ENCODE measurements at regions not wholly inside any gene's neighbourhood (a gene's known extent, or its start where the extent isn't known, plus 50 kb on each side); places are given as distances from the start of the nearest gene placed in this dataset.

DNA sequence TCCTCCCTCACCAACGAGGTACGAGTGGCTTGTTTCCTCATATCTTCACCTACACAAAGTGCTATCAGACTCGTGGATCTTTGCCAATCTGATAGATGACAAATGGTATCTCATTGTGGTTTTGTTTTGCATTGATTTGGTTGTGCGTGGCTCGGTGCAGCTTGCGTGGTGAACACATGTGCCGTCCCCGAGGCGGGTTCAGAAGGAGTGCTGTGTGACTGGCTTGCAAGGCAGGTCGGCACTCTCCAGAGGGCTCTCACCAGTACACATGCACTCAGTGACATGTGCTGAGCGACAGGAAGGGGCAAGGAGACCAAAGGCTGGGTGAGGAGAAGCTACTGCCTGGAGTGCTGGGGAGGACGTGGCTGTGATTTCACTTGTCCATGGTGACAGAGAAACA lies 95.3 kb upstream of the PITX1 start:
- Histone ChIP-seq H3K36me3 (no peaks in the 10 kb centered on the region), H3K27me3 (no peaks in the 10 kb centered on the region), H3K9me3 (no peaks in the 10 kb centered on the region), H3K4me3 (no peak overlapping the region), H3K4me1 (peaks cover 0 to 11% (median 5%) of the 10 kb centered on the region in 4 donors), H3K27ac (no peak overlapping the region)
- TF ChIP-seq EP300 (IDR thresholded peaks at IDR 0.05): no peak
- TF ChIP-seq POLR2A (IDR thresholded peaks at IDR 0.05): no peak
- TF ChIP-seq CTCF (IDR thresholded peaks at IDR 0.05): no peak
- TF ChIP-seq POLR2AphosphoS5 (IDR thresholded peaks at IDR 0.05): no peak
- WGBS, 2 donors: 14 to 37% methylated on average over 12 of the region's 12 CpGs
- no peak for DNase-seq
- intact Hi-C loops (cut with DNase I): no loop called here

DNA sequence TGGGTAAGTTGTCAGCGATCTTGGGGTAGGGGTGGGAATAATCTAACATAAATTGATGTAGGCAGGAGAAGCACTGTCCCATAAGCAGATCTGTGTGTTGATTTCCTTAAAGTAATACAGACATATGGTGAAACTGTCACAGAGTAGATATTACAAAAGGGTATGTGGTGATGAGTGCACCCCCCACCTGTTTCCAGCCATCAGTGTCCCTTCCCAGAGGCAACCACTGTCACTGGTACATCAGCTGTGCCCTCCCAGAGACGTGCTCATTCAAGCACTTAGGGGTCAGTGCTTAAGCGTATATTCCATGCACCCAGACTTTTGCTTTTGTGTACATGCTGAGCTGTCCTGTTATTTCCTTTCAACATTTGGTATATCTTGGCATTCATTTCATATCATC lies 94.3 kb upstream of the PITX1 start:
- Histone ChIP-seq H3K9me3 (no peaks in the 10 kb centered on the region), H3K27me3 (no peaks in the 10 kb centered on the region), H3K27ac (no peak overlapping the region), H3K36me3 (no peaks in the 10 kb centered on the region), H3K4me1 (peaks cover 0 to 11% (median 5%) of the 10 kb centered on the region in 4 donors), H3K4me3 (no peak overlapping the region)
- DNase-seq: no peak
- WGBS, 2 donors: 83 to 91% methylated on average over 3 of the region's 3 CpGs
- TF ChIP-seq POLR2A (IDR thresholded peaks at IDR 0.05) (no peak), POLR2AphosphoS5 (IDR thresholded peaks at IDR 0.05) (no peak), EP300 (IDR thresholded peaks at IDR 0.05) (no peak)
- intact Hi-C loops (cut with DNase I): no loop called here

- Histone ChIP-seq H3K27ac (no peak overlapping the region), H3K9me3 (no peaks in the 10 kb centered on the region), H3K27me3 (no peaks in the 10 kb centered on the region), H3K36me3 (no peaks in the 10 kb centered on the region), H3K4me3 (no peak overlapping the region), H3K4me1 (peaks cover 0 to 11% (median 5%) of the 10 kb centered on the region in 4 donors)
- DNase-seq: no peak
- 38 to 63% methylated on average over 11 of the region's 11 CpGs for WGBS, 2 donors
- no peak for TF ChIP-seq EP300 (IDR thresholded peaks at IDR 0.05)
- no peak for TF ChIP-seq POLR2A (IDR thresholded peaks at IDR 0.05)
- TF ChIP-seq POLR2AphosphoS5 (IDR thresholded peaks at IDR 0.05): no peak
- intact Hi-C loops (cut with DNase I): no loop called here
Observed at GRCh38 chr5:135127439-135128240, 93.6 kb upstream of the PITX1 start.

DNA sequence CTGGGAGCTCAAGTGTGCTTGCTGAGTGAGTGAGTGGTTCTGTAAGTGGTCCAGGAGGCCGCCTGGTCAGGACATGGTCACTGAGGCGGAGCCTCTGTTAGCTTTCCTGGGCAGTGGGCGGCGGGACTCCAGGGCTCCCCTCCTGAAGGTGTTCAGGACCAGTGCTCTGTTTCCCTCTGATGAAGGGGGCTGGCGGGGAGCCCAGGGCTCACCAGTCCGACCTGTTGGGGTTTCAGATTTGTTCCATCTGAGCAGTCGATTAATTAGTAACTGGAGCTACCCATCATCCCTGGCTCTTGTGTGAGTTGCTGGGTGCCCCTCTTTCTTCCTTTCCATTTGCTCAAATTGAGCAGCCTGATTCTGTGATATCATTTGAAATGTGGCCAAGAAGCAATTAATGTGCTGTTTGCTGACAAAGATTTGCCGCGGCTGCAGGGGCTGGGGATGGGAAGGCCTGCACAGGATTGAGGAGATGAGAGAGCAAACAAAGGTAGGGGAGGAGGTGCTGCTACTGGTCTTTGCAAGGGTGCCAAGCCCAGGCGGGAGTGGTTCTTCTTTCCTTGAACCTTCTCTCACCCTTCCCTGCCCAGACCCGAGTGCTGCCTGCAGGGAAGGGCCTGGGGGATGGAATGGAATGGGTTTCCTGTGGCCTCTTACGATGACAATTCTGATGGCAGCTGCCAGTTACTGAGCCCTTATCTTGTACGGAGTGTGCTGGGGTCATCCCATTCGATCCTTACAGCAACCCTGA lies 92.8 kb upstream of the PITX1 start:
- no peaks in the 10 kb centered on the region for H3K36me3 ChIP-seq
- H3K4me3 ChIP-seq: no peak overlapping the region
- H3K9me3 ChIP-seq: no peaks in the 10 kb centered on the region
- peaks cover 0 to 5% (median 2%) of the 10 kb centered on the region in 4 donors for H3K4me1 ChIP-seq
- intact Hi-C loops (cut with DNase I): no loop called here
- TF ChIP-seq EP300 (IDR thresholded peaks at IDR 0.05) (no peak), POLR2AphosphoS5 (IDR thresholded peaks at IDR 0.05) (no peak), CTCF (IDR thresholded peaks at IDR 0.05) (no peak), POLR2A (IDR thresholded peaks at IDR 0.05) (no peak)
- H3K27me3 ChIP-seq: no peaks in the 10 kb centered on the region
- H3K27ac ChIP-seq: no peak overlapping the region
- 32 to 63% methylated on average over 14 of the region's 14 CpGs for WGBS, 2 donors
- no peak for DNase-seq

DNA sequence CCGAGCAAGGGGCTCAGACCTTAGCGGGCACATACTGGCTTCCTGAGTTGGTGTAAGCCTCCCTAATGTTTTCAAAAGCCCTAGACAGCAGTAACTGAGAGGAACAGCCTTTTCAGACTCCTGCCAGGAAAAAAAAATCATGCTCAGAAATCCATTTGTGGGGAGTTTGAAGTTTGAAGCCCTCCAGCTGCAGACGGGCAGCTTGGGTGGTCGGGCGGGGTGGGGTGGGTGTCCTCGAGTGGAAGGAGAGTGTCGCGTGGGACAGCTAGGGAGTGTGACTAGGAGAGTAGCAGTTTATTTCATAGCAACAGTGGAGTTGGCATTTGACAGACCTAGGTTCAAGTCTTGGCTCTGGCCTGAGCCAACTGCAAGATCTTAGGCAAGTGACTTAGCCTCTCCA lies 90.7 kb upstream of the PITX1 start:
- whole genome bisulfite sequencing, 2 donors: 68 to 81% methylated on average over 8 of the region's 8 CpGs
- Histone ChIP-seq H3K27me3 (no peaks in the 10 kb centered on the region), H3K36me3 (no peaks in the 10 kb centered on the region), H3K4me1 (no peaks in the 10 kb centered on the region), H3K27ac (no peak overlapping the region), H3K4me3 (no peak overlapping the region), H3K9me3 (no peaks in the 10 kb centered on the region)
- intact Hi-C loops (cut with DNase I): no loop called here
- TF ChIP-seq EP300 (IDR thresholded peaks at IDR 0.05) (no peak), POLR2AphosphoS5 (IDR thresholded peaks at IDR 0.05) (no peak), POLR2A (IDR thresholded peaks at IDR 0.05) (no peak)
- no peak for DNase-seq

- TF ChIP-seq EP300 (IDR thresholded peaks at IDR 0.05) (no peak), POLR2A (IDR thresholded peaks at IDR 0.05) (no peak), POLR2AphosphoS5 (IDR thresholded peaks at IDR 0.05) (no peak), CTCF (IDR thresholded peaks at IDR 0.05) (no peak)
- H3K27ac ChIP-seq: no peak overlapping the region
- no peak for DNase-seq
- intact Hi-C loops (cut with DNase I): no loop called here
- H3K36me3 ChIP-seq: no peaks in the 10 kb centered on the region
- no peak overlapping the region for H3K4me3 ChIP-seq
- no peaks in the 10 kb centered on the region for H3K9me3 ChIP-seq
- 64 to 68% methylated on average over 4 of the region's 4 CpGs for WGBS, 2 donors
- no peaks in the 10 kb centered on the region for H3K27me3 ChIP-seq
- no peaks in the 10 kb centered on the region for H3K4me1 ChIP-seq
Observed at GRCh38 chr5:135124128-135124527, 90.1 kb upstream of the PITX1 start.
